Endothelial cell of umbilical vein (primary cell): ENCODE measurements at regions not wholly inside any gene's neighbourhood (a gene's known extent, or its start where the extent isn't known, plus 50 kb on each side); places are given as distances from the start of the nearest gene placed in this dataset.

Experiments used
- BruUV-seq: library from RNA; stranded (reverse); fragments of 400-500 nt; replicated peaks from 2 replicates; lab custom pipeline; 2021; lab: Mats Ljungman, UMichigan
- CTCF ChIA-PET: fragments of 300-600, 350-600 bp; sonication (Branson Sonifier 250); formaldehyde crosslinking; loops from one replicate; lab custom pipeline; 2021; ENCODE audit warnings: antibody characterized with exemption, inconsistent platforms; lab: Charles Lee
- POLR2A ChIA-PET: fragments of 300-600, 350-600 bp; sonication (Branson Sonifier 250); formaldehyde crosslinking; loops from one replicate; lab custom pipeline; 2021; ENCODE audit warnings: antibody characterized with exemption, inconsistent platforms; lab: Charles Lee
- DNase-seq: peaks from one replicate; pipeline ENCODE4 v3.0.0-alpha.2; 2011; ENCODE audit warnings: low read depth, low spot score
- FAIRE-seq: peaks from 2 replicates; lab custom pipeline; 2011; peaks lifted over from hg19 to GRCh38; lab: Jason Lieb, UNC
- H2AFZ ChIP-seq: 2 replicates; pipeline ENCODE4 v1.6.0; 2012; ENCODE audit warnings: low read depth, low read length, control low read depth, inconsistent platforms
- H3K27ac ChIP-seq: 2 replicates; pipeline ENCODE4 v1.5.1; 2011; ENCODE audit warnings: low read depth, mild to moderate bottlenecking, control low read depth, low read length, moderate library complexity; ENCODE audit not compliant: insufficient read depth
- H3K27me3 ChIP-seq, 2 experiments: 2 replicates each; pipeline versions ENCODE4 v1.6.0 to v1.6.1; 2011; ENCODE audit warnings: low read length in 2 of 2, mixed read lengths in 1 of 2; ENCODE audit not compliant: control insufficient read depth in 2 of 2, insufficient read depth in 2 of 2
- H3K36me3 ChIP-seq, 2 experiments: 2 replicates in 1 of 2; 3 replicates in 1 of 2; pipeline ENCODE4 v1.5.1; 2011; ENCODE audit warnings: low read length in 2 of 2, mild to moderate bottlenecking in 1 of 2, moderate library complexity in 1 of 2; ENCODE audit not compliant: control insufficient read depth in 2 of 2, insufficient read depth in 2 of 2; ENCODE audit errors: extremely low read depth in 1 of 2
- H3K4me1 ChIP-seq: 3 replicates; pipeline ENCODE4 v1.5.1; 2011; ENCODE audit warnings: mild to moderate bottlenecking, low read length; ENCODE audit not compliant: control insufficient read depth, insufficient read depth; ENCODE audit errors: extremely low read depth
- H3K4me2 ChIP-seq: 2 replicates; pipeline ENCODE4 v1.6.1; 2011; ENCODE audit warnings: low read length, control low read depth, mixed read lengths; ENCODE audit not compliant: insufficient read depth
- H3K4me3 ChIP-seq, 3 experiments: fragments of 200-600 bp in 1 of 3; sonication (generic), shearing (Covaris generic) in 1 of 3; replicated peaks in 1 of 3; 2 replicates each; pipeline ENCODE4 v1.5.1; 2011 to 2016; ENCODE audit warnings: control low read depth in 3 of 3, low read length in 3 of 3, mild to moderate bottlenecking in 2 of 3, inconsistent platforms in 1 of 3, low read depth in 1 of 3, moderate library complexity in 1 of 3; ENCODE audit not compliant: insufficient read depth in 1 of 3
- H3K79me2 ChIP-seq: 2 replicates; pipeline ENCODE4 v1.6.0; 2012; ENCODE audit warnings: low read length, inconsistent platforms; ENCODE audit not compliant: control insufficient read depth, insufficient read depth
- H3K9ac ChIP-seq: replicated peaks from 2 replicates; pipeline ENCODE3; 2011; ENCODE audit warnings: low read length, control low read depth; ENCODE audit not compliant: insufficient read depth; ENCODE audit errors: extremely low read depth
- H3K9me1 ChIP-seq: replicated peaks from 3 replicates; pipeline ENCODE4 v1.6.0; 2011; ENCODE audit warnings: mild to moderate bottlenecking, low read length; ENCODE audit not compliant: control insufficient read depth, insufficient read depth; ENCODE audit errors: extremely low read depth
- H3K9me3 ChIP-seq: replicated peaks from 2 replicates; pipeline ENCODE4 v1.5.1; 2012; ENCODE audit warnings: low read length, inconsistent platforms; ENCODE audit not compliant: control insufficient read depth, insufficient read depth
- H4K20me1 ChIP-seq: replicated peaks from 2 replicates; pipeline ENCODE3; 2011; ENCODE audit warnings: mild to moderate bottlenecking, low read length; ENCODE audit not compliant: control insufficient read depth, insufficient read depth; ENCODE audit errors: extremely low read depth
- CTCF ChIP-seq, 2 donors: IDR thresholded peaks; 1 replicate in 1 of 2; 2 replicates in 1 of 2; pipeline ENCODE4 v1.5.1; 2011; ENCODE audit warnings: low read length in 2 of 2, mild to moderate bottlenecking in 2 of 2, moderate library complexity in 2 of 2, control low read depth in 1 of 2, inconsistent platforms in 1 of 2, low read depth in 1 of 2; ENCODE audit not compliant: insufficient read depth in 1 of 2; ENCODE audit errors: extremely low read depth in 1 of 2
- EZH2 ChIP-seq: IDR thresholded peaks from 2 replicates; pipeline ENCODE4 v1.6.1; 2012; ENCODE audit warnings: borderline replicate concordance, low read depth, mild to moderate bottlenecking, moderate library complexity, low read length, inconsistent platforms; ENCODE audit not compliant: severe bottlenecking
- FOS ChIP-seq: IDR thresholded peaks from 2 replicates; pipeline ENCODE4 v1.6.1; 2011; ENCODE audit warnings: mild to moderate bottlenecking, low read length, moderate library complexity, borderline replicate concordance; ENCODE audit not compliant: insufficient read depth
- GATA2 ChIP-seq: IDR thresholded peaks from 2 replicates; pipeline ENCODE4 v1.7.0; 2011; ENCODE audit warnings: low read depth, mild to moderate bottlenecking, moderate library complexity, mixed read lengths, low read length; ENCODE audit not compliant: insufficient read length, insufficient read depth
- JUN ChIP-seq: IDR thresholded peaks from 2 replicates; pipeline ENCODE4 v1.6.1; 2011; ENCODE audit warnings: borderline replicate concordance, low read depth; ENCODE audit not compliant: insufficient read length, insufficient read depth
- MAX ChIP-seq: IDR thresholded peaks from 2 replicates; pipeline ENCODE4 v1.6.1; 2011; ENCODE audit not compliant: insufficient read depth, insufficient read length
- MYC ChIP-seq: IDR thresholded peaks from one replicate; pipeline ENCODE4 v1.6.1; 2011; ENCODE audit warnings: mild to moderate bottlenecking, low read depth, low read length
- POLR2A ChIP-seq: IDR thresholded peaks from 2 replicates; pipeline ENCODE4 v1.6.1; 2012; ENCODE audit warnings: low read depth, mild to moderate bottlenecking, control low read depth, low read length
- POLR2AphosphoS5 ChIP-seq: IDR thresholded peaks from 2 replicates; pipeline ENCODE4 v1.6.1; 2012; ENCODE audit warnings: low read depth, mild to moderate bottlenecking, control low read depth, low read length, moderate library complexity; ENCODE audit not compliant: insufficient read depth
- dilution Hi-C: fragments of 300-500 bp; cut with MboI; formaldehyde crosslinking; loops from one replicate; pipeline ENCODE4 v1.15.0; 2019; ENCODE audit warnings: low sequenced_read_pairs; ENCODE audit not compliant: extremely low pct_ligation_motif_present
- intact Hi-C: fragments of 100-400 bp; cut with micrococcal nuclease; formaldehyde crosslinking; loops from one replicate; pipeline ENCODE4 v1.10.0; 2022

GRCh38 chr3:80116281-80116680, 348.5 kb upstream of the ROBO1 start:
- BruUV-seq = no TSS peak
- H3K9me1 ChIP-seq = no peaks in the 10 kb centered on the region
- FAIRE-seq (no peak), DNase-seq (no peak)
- dilution Hi-C loops (no loop called here), intact Hi-C loops (no loop called here)
- no peaks in the 10 kb centered on the region for H3K4me1 ChIP-seq
- H2AFZ ChIP-seq = no peak overlapping the region
- H3K79me2 ChIP-seq = no peaks in the 10 kb centered on the region
- no peaks in the 10 kb centered on the region for H3K36me3 ChIP-seq
- no peaks in the 10 kb centered on the region for H3K9me3 ChIP-seq
- no peak overlapping the region for H3K4me2 ChIP-seq
- no peaks in the 10 kb centered on the region for H4K20me1 ChIP-seq
- H3K27ac ChIP-seq = no peak overlapping the region
- CTCF ChIA-PET = no interaction called here
- POLR2A ChIA-PET = no interaction called here
- no peak overlapping the region for H3K9ac ChIP-seq
- no peak overlapping the region for H3K4me3 ChIP-seq
- no peaks in the 10 kb centered on the region for H3K27me3 ChIP-seq
- TF ChIP-seq POLR2AphosphoS5 = no peak
- no peak for TF ChIP-seq JUN
- TF ChIP-seq CTCF (IDR thresholded peaks at IDR 0.05; ENCODE audit: extremely low read depth in 1 of 2, insufficient read depth in 1 of 2, low read depth in 1 of 2, low read length in 2 of 2) = no peak
- no peak for TF ChIP-seq EZH2
- TF ChIP-seq FOS = no peak
- no peak for TF ChIP-seq GATA2
- no peak for TF ChIP-seq MAX
- TF ChIP-seq POLR2A = no peak
- no peak for TF ChIP-seq MYC
